ENCODE measurements at regions not wholly inside any gene's neighbourhood (a gene's known extent, or its start where the extent isn't known, plus 50 kb on each side); places are given as distances from the start of the nearest gene placed in this dataset.

- H3K36me3 ChIP-seq (ENCODE audit: control insufficient read depth, insufficient read depth, low read length), result no peaks in the 10 kb centered on the region; the same call in 1 of the 2 replicates
- intact Hi-C loops (cut with micrococcal nuclease; ENCODE audit: unreplicated experiment), result no loop called here
- ATAC-seq (no peak), DNase-seq (ENCODE audit: low read depth, low spot score) (no peak)
- H3K27me3 ChIP-seq (ENCODE audit: control insufficient read depth, insufficient read depth, low read length), result no peaks in the 10 kb centered on the region
- in situ Hi-C loops (cut with HindIII; ENCODE audit: low pct_unique_long_range_greater_than_20kb, low sequenced_read_pairs), result no loop called here
- ChIA-PET CTCF (no interaction called here), POLR2A (no interaction called here)
- no peak overlapping the region for H3K4me3 ChIP-seq (ENCODE audit: low read depth in 2 of 2, low read length in 2 of 2)
- no peak overlapping the region for H3K27ac ChIP-seq (ENCODE audit: low read length)
- no peaks in the 10 kb centered on the region; the same call in 1 of the 2 replicates for H3K4me1 ChIP-seq (ENCODE audit: control insufficient read depth, insufficient read depth, low read length)
- TF ChIP-seq SIN3A (IDR thresholded peaks at IDR 0.05; ENCODE audit: borderline replicate concordance, insufficient read depth, low read depth, low read length) (no peak), POLR2AphosphoS5 (IDR thresholded peaks at IDR 0.05; ENCODE audit: low read depth, low read length) (no peak), TCF7L2 (IDR thresholded peaks at IDR 0.05; ENCODE audit: low read depth, low read length) (no peak)
- TF ChIP-seq, protein P1, sequence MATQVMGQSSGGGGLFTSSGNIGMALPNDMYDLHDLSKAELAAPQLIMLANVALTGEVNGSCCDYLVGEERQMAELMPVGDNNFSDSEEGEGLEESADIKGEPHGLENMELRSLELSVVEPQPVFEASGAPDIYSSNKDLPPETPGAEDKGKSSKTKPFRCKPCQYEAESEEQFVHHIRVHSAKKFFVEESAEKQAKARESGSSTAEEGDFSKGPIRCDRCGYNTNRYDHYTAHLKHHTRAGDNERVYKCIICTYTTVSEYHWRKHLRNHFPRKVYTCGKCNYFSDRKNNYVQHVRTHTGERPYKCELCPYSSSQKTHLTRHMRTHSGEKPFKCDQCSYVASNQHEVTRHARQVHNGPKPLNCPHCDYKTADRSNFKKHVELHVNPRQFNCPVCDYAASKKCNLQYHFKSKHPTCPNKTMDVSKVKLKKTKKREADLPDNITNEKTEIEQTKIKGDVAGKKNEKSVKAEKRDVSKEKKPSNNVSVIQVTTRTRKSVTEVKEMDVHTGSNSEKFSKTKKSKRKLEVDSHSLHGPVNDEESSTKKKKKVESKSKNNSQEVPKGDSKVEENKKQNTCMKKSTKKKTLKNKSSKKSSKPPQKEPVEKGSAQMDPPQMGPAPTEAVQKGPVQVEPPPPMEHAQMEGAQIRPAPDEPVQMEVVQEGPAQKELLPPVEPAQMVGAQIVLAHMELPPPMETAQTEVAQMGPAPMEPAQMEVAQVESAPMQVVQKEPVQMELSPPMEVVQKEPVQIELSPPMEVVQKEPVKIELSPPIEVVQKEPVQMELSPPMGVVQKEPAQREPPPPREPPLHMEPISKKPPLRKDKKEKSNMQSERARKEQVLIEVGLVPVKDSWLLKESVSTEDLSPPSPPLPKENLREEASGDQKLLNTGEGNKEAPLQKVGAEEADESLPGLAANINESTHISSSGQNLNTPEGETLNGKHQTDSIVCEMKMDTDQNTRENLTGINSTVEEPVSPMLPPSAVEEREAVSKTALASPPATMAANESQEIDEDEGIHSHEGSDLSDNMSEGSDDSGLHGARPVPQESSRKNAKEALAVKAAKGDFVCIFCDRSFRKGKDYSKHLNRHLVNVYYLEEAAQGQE (IDR thresholded peaks at IDR 0.05; ENCODE audit: insufficient read depth in 1 of 2, low read depth in 2 of 2, low read length in 1 of 2), result no peak
- no TSS peak for BruUV-seq (replicated peaks)
- H3K9me3 ChIP-seq (ENCODE audit: control insufficient read depth, insufficient read depth, low read depth, low read length), result no peaks in the 10 kb centered on the region
These were observed 115.7 kb downstream of the RFLNA start for GRCh38 chr12:124410354-124411175.

- Histone ChIP-seq H3K36me3 (ENCODE audit: control insufficient read depth, insufficient read depth, low read length) (no peaks in the 10 kb centered on the region; the same call in 1 of the 2 replicates), H3K27me3 (ENCODE audit: control insufficient read depth, insufficient read depth, low read length) (no peaks in the 10 kb centered on the region), H3K4me3 (ENCODE audit: low read depth in 2 of 2, low read length in 2 of 2) (no peak overlapping the region), H3K9me3 (ENCODE audit: control insufficient read depth, insufficient read depth, low read depth, low read length) (no peaks in the 10 kb centered on the region), H3K27ac (ENCODE audit: low read length) (no peak overlapping the region), H3K4me1 (ENCODE audit: control insufficient read depth, insufficient read depth, low read length) (peaks cover 8% of the 10 kb centered on the region)
- ChIA-PET CTCF (no interaction called here), POLR2A (no interaction called here)
- no TSS peak for BruUV-seq (replicated peaks)
- ATAC-seq (no peak), DNase-seq (ENCODE audit: low read depth, low spot score) (no peak)
- intact Hi-C loops (cut with micrococcal nuclease; ENCODE audit: unreplicated experiment), result no loop called here
- no peak for TF ChIP-seq POLR2AphosphoS5 (IDR thresholded peaks at IDR 0.05; ENCODE audit: low read depth, low read length)
- no peak for TF ChIP-seq CTCF (IDR thresholded peaks at IDR 0.05)
- no peak for TF ChIP-seq SIN3A (IDR thresholded peaks at IDR 0.05; ENCODE audit: borderline replicate concordance, insufficient read depth, low read depth, low read length)
- no peak for TF ChIP-seq TCF7L2 (IDR thresholded peaks at IDR 0.05; ENCODE audit: low read depth, low read length)
- in situ Hi-C loops (cut with HindIII; ENCODE audit: low pct_unique_long_range_greater_than_20kb, low sequenced_read_pairs), result no loop called here
These were observed 114.1 kb downstream of the RFLNA start for GRCh38 chr12:124408822-124409517.

Data from Panc1 (cell line).